ENCODE measurements at regions not wholly inside any gene's neighbourhood (a gene's known extent, or its start where the extent isn't known, plus 50 kb on each side); places are given as distances from the start of the nearest gene placed in this dataset.
"Not testable (repeated sequence)": the region's sequence is repeated elsewhere in the genome, so short reads cannot be mapped to it uniquely, and the experiment has no call there.

- Histone ChIP-seq H3K36me3 (replicated peaks in 1 of 2; ENCODE audit: control insufficient read depth in 1 of 2, insufficient read depth in 2 of 2, low read length in 2 of 2) (no peaks in the 10 kb centered on the region), H3K79me2 (ENCODE audit: insufficient read depth, low read length) (no peaks in the 10 kb centered on the region), H3K9ac (ENCODE audit: insufficient read depth, low read length, poor library complexity, severe bottlenecking) (no peak overlapping the region), H4K20me1 (ENCODE audit: insufficient read depth, low read length) (no peaks in the 10 kb centered on the region), H3K4me3 (replicated peaks in 1 of 3; ENCODE audit: low read depth in 2 of 3, low read length in 3 of 3) (no peak overlapping the region), H3K4me1 (ENCODE audit: control insufficient read depth in 1 of 2, insufficient read depth in 2 of 2, low read length in 2 of 2) (no peaks in the 10 kb centered on the region), H3K27me3 (ENCODE audit: control insufficient read depth in 2 of 2, insufficient read depth in 2 of 2, low read length in 2 of 2) (no peaks in the 10 kb centered on the region), H3K27ac (ENCODE audit: low read depth in 1 of 2, low read length in 2 of 2) (no peak overlapping the region), H3K4me2 (replicated peaks; ENCODE audit: extremely low read depth, low read length, poor library complexity, severe bottlenecking) (no peak overlapping the region), H3K9me3 (replicated peaks in 1 of 2; ENCODE audit: control insufficient read depth in 1 of 2, insufficient read depth in 1 of 2, low read length in 2 of 2) (peaks cover 24 to 27% of the 10 kb centered on the region in 2 donors), H2AFZ (ENCODE audit: insufficient read depth, low read depth, low read length, poor library complexity, severe bottlenecking) (no peak overlapping the region)
- H3K27me3 Mint-ChIP-seq (ENCODE audit: low read depth in 3 of 3), result peaks cover 2 to 3% (median 2%) of the 10 kb centered on the region in 3 donors
- intact Hi-C loops (cut with micrococcal nuclease), result no loop called here
- H3K27ac Mint-ChIP-seq, result no peak overlapping the region
- peaks cover 24 to 35% (median 31%) of the 10 kb centered on the region in 7 donors for H3K9me3 Mint-ChIP-seq
- no peak overlapping the region for H3K4me3 Mint-ChIP-seq
- no peak for DNase-seq
- no peaks in the 10 kb centered on the region for H3K36me3 Mint-ChIP-seq
- H3K4me1 Mint-ChIP-seq, result no peaks in the 10 kb centered on the region
- WGBS (ENCODE audit: insufficient coverage), result 86% methylated on average over 1 of the region's 1 CpG
- no peak for TF ChIP-seq CTCF (IDR thresholded peaks at IDR 0.05)
Measured at GRCh38 chr2:78757640-78758039, 267.9 kb upstream of the REG3G start.

DNA sequence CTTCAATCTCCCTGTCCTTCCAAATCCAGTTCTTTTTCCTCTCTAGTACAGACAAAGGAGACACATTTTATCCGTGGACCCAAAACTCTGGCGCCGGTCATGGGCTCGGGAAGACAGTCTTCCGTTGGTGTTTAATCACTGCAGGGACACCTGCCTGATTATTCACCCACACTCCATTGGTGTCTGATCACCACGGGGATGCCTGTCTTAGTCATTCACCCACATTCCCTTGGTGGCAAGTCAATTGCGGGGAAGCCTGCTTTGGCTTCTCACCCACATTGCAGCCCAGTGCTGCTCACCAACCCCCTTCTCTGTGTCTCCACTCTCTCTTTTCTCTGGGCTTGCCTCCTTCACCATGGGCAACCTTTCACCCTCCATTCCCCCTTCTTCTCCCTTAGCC is 266.7 kb upstream of the REG3G start:
- H3K9me3 Mint-ChIP-seq, result peaks cover 31 to 46% (median 35%) of the 10 kb centered on the region in 7 donors
- WGBS (ENCODE audit: insufficient coverage), result 93% methylated on average over 7 of the region's 7 CpGs
- DNase-seq; H3K4me3 Mint-ChIP-seq; H3K27ac Mint-ChIP-seq; H3K27ac ChIP-seq (ENCODE audit: low read depth in 1 of 2, low read length in 2 of 2); intact Hi-C loops (cut with micrococcal nuclease); H3K27me3 Mint-ChIP-seq (ENCODE audit: low read depth in 3 of 3); H3K36me3 Mint-ChIP-seq; H3K4me1 ChIP-seq (ENCODE audit: control insufficient read depth in 1 of 2, insufficient read depth in 2 of 2, low read length in 2 of 2); H3K36me3 ChIP-seq (replicated peaks in 1 of 2; ENCODE audit: control insufficient read depth in 1 of 2, insufficient read depth in 2 of 2, low read length in 2 of 2); H2AFZ ChIP-seq (ENCODE audit: insufficient read depth, low read depth, low read length, poor library complexity, severe bottlenecking); H4K20me1 ChIP-seq (ENCODE audit: insufficient read depth, low read length); H3K9ac ChIP-seq (ENCODE audit: insufficient read depth, low read length, poor library complexity, severe bottlenecking); H3K79me2 ChIP-seq (ENCODE audit: insufficient read depth, low read length); H3K4me2 ChIP-seq (replicated peaks; ENCODE audit: extremely low read depth, low read length, poor library complexity, severe bottlenecking); H3K27me3 ChIP-seq (ENCODE audit: control insufficient read depth in 2 of 2, insufficient read depth in 2 of 2, low read length in 2 of 2); H3K4me1 Mint-ChIP-seq; H3K4me3 ChIP-seq (replicated peaks in 1 of 3; ENCODE audit: low read depth in 2 of 3, low read length in 3 of 3): not testable (repeated sequence)
- H3K9me3 ChIP-seq (replicated peaks in 1 of 2; ENCODE audit: control insufficient read depth in 1 of 2, insufficient read depth in 1 of 2, low read length in 2 of 2), result peaks cover 30 to 31% of the 10 kb centered on the region in 2 donors

All from CD14-positive monocyte (primary cell).